BLaER1 (cell line): ENCODE measurements at regions not wholly inside any gene's neighbourhood (a gene's known extent, or its start where the extent isn't known, plus 50 kb on each side); places are given as distances from the start of the nearest gene placed in this dataset.

ENCODE experiments used
- H3K27ac ChIP-seq: shearing (Covaris generic); formaldehyde crosslinking; 2 replicates; pipeline ENCODE4 v1.8.1; 2022
- H3K27me3 ChIP-seq: shearing (Covaris generic); formaldehyde crosslinking; 2 replicates; pipeline ENCODE4 v1.8.1; 2022
- H3K36me3 ChIP-seq: shearing (Covaris generic); formaldehyde crosslinking; 2 replicates; pipeline ENCODE4 v1.8.1; 2022
- H3K4me1 ChIP-seq: shearing (Covaris generic); formaldehyde crosslinking; 2 replicates; pipeline ENCODE4 v1.8.1; 2022
- H3K4me2 ChIP-seq: shearing (Covaris generic); formaldehyde crosslinking; 2 replicates; pipeline ENCODE4 v1.8.1; 2022
- H3K4me3 ChIP-seq: shearing (Covaris generic); formaldehyde crosslinking; 2 replicates; pipeline ENCODE4 v1.8.1; 2022
- H3K9ac ChIP-seq: shearing (Covaris generic); formaldehyde crosslinking; 2 replicates; pipeline ENCODE4 v1.8.1; 2022
- H3K9me3 ChIP-seq: shearing (Covaris generic); formaldehyde crosslinking; 2 replicates; pipeline ENCODE4 v1.8.1; 2022
- H4K20me1 ChIP-seq: shearing (Covaris generic); formaldehyde crosslinking; 2 replicates; pipeline ENCODE4 v1.8.1; 2022
- Cebpa-rat ChIP-seq: shearing (Covaris generic); IDR thresholded peaks from 2 replicates; pipeline ENCODE4 v1.8.1; 2022

DNA sequence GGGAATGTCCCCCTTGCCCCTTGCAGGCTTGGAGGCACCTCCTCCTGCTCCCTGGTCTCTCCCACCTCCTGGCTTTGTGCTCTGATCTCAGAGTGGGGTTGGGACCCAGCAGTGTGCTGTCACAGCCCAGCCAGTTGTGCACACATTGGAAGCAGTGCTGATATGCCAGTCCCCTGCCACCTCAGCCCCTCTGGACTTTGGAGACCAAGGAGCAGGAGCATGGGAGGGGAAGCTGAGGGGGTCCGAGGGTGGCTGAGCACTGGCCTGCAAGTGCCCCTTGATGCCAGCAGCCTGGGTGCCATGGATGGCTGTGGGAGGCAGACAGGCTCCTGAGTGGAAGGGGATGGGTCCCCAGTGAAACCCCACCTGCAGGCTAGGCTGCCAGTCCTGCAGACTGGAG is 235.4 kb downstream of the ZNF716 start:
- no peak for TF ChIP-seq Cebpa-rat
- no peak overlapping the region for H3K4me2 ChIP-seq
- H3K27me3 ChIP-seq = no peaks in the 10 kb centered on the region
- H3K9ac ChIP-seq = no peak overlapping the region
- no peaks in the 10 kb centered on the region for H3K9me3 ChIP-seq
- H3K36me3 ChIP-seq = no peaks in the 10 kb centered on the region
- H3K27ac ChIP-seq = no peak overlapping the region
- H3K4me1 ChIP-seq = no peaks in the 10 kb centered on the region
- no peaks in the 10 kb centered on the region for H4K20me1 ChIP-seq
- no peak overlapping the region for H3K4me3 ChIP-seq
